Frontal cortex (tissue), 3 donors: ENCODE measurements at regions not wholly inside any gene's neighbourhood (a gene's known extent, or its start where the extent isn't known, plus 50 kb on each side); places are given as distances from the start of the nearest gene placed in this dataset.

Source experiments
- DNase-seq, 2 donors: peaks; one replicate each; pipeline ENCODE4 v3.0.0; 2012; ENCODE audit warnings: low spot score in 2 of 2
- FAIRE-seq: peaks from 2 replicates; lab custom pipeline; 2012; peaks lifted over from hg19 to GRCh38; lab: Jason Lieb, UNC
- donor health status: control.
- donor health status: control.
- donor health status: control.

DNA sequence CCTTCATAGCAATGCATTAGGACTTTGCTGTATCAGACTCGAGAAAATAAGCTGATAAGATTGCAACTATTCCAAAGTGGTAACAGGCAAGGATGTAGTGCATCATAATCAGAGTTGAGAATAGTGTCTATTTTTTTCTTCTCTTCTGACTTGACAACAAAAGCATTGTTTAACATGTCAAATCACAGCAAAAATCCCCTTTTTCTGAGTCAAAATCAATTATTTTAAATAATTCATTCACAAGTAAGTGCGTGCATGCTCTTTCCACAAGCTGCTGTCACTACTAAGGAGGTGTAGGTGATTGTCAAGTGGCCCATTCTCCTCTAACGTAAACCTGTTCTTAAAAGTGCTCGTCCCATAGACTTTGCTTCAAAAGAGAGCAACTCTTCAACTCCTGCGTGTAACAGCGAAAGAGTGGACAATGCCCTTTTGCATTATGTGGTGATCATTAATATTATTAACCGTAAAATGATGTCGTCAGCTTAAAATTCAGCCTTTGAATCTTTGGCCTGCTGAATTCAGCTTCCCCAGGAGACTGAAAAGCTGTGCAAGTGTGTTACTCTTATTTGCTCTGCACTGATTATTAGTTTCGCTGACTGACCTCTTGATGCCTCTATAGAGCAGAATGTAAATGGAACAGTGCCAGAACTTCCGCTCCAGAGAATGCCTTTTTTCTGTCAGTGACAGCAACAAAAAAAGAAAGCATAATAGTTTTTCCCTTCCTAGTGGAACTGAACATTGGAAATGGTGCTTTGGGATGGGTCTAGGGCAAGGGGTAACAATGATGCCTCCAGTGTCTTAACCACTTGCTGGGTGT is 680.8 kb upstream of the SEMA6A start:
- no peak for DNase-seq
- no peak for FAIRE-seq

GRCh38 chr5:117252566-117252965 is 677.9 kb upstream of the SEMA6A start:
- no peak for DNase-seq

DNA sequence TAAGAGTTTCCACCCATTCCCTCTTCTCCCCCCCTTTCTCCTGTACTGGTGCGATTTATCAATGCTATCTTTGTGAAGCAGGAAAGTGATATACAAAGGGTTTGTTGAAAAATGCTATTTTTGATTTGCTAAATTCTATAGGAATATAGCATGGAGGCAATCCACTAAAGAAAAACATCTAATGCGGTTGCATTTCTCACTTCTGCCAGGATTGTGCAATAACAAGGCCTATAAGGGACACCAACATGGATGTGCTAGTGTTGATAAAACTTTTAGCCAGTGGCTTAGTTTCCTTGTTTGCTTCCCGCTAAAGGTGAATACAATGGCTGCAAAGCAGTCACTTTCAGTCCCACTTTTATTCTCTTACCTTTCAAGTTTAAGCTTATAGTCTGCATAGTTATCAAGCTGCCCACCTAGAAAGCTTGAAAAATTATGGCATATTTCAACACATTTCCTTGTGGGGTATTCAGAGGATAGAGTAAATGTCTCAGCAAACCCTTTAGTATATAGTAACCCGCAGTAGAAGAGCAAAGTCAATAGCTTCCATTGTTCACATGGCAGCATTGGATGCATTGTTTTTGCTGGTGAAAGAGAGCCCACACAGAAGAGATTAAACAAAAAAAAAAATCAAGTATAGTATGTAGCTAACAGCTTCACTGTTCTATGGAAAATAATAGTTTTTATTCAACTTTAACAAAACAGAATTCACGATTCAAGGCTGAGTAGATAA is 674.6 kb upstream of the SEMA6A start:
- FAIRE-seq (peak; percentile 60), DNase-seq (no peak)

More at GRCh38 chr5:117252566-117252965, 677.9 kb upstream of the SEMA6A start:
- no peak for FAIRE-seq

- DNase-seq: no peak
- no peak for FAIRE-seq
Observed at GRCh38 chr5:117246424-117246823, 671.8 kb upstream of the SEMA6A start.

DNA sequence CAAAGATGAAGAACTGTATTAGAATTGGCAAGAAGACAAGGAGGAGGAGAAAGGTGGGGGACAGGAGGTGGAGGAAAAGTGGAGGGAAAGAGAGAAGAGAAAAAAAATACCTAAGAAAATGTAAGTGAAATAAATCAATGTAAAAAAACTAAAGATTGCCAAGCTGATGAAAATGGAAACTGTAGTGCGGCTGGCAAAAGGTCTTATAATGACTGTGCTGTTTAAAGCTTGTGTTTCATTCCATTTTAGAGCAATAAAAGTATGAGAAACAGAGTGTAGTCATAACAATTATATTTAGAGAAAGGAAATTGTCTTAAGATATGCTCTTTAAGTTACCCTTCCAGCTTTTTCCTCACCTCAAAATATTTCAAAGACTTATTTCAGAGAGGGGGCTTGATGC is 670.5 kb upstream of the SEMA6A start:
- FAIRE-seq: no peak
- no peak for DNase-seq

DNA sequence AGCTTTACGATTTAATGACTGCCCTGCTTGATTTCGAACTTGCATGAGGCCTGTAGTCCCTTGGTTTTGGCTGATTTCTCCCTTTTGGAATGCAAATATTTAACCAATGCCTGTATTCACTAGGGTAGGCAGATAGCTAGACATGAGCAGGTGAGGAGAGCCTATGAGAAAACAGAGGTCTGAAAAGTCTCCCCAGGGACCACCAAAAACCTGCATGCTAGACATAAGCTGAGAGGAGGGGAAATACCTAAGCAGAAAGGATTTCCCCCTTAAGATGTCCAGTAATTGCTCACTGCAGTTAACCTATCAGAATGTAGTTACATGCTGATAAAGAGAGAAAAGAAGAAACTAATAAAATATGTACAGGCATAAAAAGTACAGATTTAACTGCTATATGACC is 667.4 kb upstream of the SEMA6A start:
- FAIRE-seq (no peak), DNase-seq (no peak)

- FAIRE-seq (no peak), DNase-seq (no peak)
Observed at GRCh38 chr5:117236941-117237340, 662.3 kb upstream of the SEMA6A start.

DNA sequence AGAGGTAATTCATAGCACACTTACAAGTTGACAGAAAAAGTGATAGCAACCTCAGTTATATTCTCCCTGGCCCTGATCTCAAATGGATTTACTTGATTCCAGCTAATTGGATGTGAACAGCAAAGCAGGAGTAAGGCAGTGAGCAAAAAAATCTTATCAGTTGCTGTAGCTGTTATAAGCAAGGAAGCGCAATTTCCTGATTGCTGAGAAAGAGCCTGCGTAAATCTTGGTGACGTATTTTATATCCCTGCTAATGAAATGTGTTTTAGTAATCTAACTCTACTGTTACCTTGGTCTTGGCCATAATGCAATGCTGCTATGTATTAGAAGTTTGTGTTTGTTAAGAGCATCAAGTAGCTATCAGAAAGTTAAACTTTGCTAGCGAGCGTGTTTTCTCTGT is 661.2 kb upstream of the SEMA6A start:
- no peak for DNase-seq
- FAIRE-seq: no peak

DNA sequence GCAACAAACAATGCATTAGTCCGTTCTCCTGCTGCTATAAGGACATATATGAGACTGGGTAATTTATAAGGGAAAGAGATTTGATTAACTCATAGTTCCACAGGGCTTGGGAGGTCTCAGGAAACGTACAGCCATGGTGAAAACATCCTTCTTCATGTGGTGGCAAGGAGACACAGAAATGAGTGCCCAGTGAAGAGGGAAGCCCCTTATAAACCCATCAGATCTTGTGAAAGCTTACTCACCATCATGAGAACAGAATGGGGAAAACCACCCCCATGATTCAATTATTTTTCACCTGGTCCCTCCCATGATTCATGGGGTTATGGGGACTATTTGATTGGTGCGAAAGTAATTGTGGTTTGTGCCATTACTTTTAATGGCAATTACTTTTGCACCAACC is 655.8 kb upstream of the SEMA6A start:
- DNase-seq (no peak), FAIRE-seq (no peak)

DNA sequence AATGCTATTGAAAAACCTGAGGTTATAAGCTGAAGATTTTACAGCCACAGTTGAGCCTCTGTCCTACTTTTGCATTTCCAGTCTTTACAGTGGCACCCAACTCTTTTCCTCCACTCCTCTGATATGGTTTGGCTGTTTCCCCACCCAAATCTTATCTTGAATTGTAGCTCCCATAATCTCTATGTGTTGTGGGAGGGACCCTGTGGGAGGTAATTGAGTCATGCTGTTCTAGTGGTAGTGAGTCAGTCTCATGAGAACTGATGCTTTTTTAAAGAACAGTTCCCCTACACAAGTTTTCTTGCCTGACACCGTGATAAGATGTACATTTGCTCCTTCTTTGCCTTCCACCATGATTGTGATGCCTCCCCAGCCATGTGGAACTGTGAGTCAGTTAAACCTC is 646.1 kb upstream of the SEMA6A start:
- DNase-seq (no peak), FAIRE-seq (no peak)

- DNase-seq (no peak), FAIRE-seq (no peak)
Observed at GRCh38 chr5:117218789-117219188, 644.2 kb upstream of the SEMA6A start.

GRCh38 chr5:117212866-117213265 is 638.2 kb upstream of the SEMA6A start:
- FAIRE-seq: no peak
- DNase-seq: no peak

- no peak for DNase-seq
- FAIRE-seq: no peak
Observed at GRCh38 chr5:117210796-117211195, 636.2 kb upstream of the SEMA6A start.

DNA sequence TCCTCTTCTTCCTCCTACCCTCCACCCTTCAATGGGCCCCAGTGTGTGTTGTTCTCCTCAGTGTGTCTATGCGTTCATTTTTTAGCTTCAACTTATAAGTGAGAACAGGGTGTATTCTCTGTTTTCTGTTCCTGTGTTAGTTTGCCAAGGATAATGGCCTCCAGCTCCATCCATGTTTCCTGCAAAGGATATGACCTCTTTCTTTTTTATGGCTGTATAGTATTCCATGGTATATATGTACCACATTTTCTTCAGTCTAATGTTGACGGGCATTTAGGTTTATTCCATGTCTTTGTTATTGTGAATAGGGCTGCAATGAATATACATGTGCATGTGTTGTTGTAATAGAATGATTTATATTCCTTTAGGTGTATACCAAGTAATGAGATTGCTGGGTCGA is 634.9 kb upstream of the SEMA6A start:
- FAIRE-seq: no peak

GRCh38 chr5:117207088-117207668 is 632.6 kb upstream of the SEMA6A start:
- FAIRE-seq: no peak
- no peak for DNase-seq

More for the DNA sequence above, 634.9 kb upstream of the SEMA6A start:
- no peak for DNase-seq

DNA sequence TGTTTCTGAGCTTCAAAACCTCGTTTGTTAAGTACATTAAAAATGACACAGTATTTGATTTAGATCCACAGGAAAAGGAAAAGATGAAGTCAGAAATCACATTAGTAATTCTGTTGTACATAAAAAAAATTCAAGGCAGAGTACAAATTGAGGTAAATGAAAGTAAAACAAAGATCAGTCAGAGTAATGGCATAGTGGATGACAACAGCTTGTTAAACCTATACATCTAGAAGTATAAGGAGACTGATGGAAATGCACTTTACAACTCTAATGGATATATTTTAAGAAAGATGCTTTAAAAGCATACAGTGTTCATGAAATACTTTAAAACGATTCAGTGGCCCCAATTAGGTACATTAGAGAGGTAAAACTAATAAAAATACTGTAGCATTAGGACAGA is 631.3 kb upstream of the SEMA6A start:
- DNase-seq (no peak), FAIRE-seq (no peak)

DNA sequence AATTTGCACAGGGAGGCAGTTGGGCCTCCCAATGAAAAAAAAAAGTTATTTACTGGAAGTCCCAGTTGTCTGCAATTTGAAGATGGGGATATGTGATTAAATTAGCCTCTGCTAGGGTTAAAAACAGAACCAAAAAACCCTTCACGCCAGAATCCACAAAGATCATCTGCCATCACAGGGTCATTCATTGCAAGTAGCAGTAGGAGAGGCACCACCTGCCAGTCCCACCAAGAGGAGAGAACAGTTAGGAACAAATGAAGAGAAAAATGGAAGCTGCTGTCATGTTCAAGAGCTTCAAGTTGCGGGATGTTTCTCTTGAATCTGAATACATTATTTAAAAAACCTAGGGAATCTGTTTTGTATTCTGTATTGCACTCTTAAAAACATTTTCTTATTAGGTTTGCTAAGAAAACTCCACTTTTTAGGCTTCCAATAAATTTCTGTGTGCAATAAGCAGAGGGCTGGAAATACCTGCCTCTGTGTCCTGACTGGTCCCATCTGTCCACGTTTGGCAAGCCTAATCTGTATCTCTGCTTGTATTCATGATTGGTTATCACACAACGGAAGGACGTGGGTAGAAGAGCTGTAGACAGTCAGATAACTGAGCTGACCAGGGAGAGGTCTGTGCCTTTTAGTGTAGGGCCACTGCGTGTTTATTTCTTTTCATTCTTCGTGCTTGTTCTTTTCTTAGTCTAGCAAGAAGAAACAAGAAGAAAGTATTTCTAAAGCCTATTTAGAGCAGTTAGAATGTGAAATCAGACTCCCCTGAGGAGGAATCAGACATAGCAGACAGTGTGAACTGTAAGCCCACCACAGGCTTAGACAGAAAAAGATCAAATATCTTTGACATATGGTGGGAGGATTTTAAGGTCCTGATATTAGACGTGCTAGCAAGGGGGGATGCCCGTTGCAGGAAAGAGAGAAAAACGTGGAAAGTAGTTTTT is 630.6 kb upstream of the SEMA6A start:
- DNase-seq: no peak
- FAIRE-seq: no peak

DNA sequence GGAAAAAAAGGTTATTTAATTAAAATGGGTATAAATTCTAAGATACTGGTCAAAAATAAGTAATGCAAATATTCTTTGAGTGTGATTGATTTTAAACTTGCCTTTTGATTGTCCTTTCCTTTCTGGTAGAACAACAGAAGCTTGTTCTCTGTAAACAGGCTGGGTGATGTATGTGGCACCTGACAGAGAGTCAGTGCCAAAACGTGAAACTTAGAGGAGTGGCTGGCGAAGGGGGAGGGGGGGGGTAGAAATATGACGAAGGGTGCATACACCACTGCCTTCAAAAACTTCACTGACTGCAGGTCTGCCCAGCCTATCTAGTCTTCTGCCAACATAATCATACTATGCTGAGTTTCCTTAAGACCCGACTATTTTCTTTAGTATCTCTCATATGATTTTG is 629.8 kb upstream of the SEMA6A start:
- FAIRE-seq (no peak), DNase-seq (no peak)

- FAIRE-seq: no peak
- no peak for DNase-seq
Observed at GRCh38 chr5:117203584-117203983, 629.0 kb upstream of the SEMA6A start.

DNA sequence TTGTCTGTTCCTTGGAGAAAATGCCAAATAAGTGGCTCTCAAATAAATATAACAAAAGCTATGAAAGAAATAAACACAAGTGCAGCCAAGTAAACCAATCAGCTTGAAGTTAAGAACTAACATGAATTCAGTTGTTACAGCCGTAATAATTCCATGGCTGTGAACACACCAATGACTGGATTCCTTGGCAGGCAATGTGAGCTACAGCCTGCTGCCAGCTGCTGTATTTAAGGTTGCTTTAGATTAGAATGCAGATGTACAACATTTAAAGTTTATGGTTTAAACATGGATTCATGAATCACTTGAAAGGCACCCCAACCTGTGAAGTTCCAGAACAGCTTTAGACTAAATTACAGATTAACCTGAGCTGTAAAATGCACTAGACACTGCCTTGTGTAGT is 626.4 kb upstream of the SEMA6A start:
- DNase-seq: peak in 1 of 2 donors; percentile 10
- no peak for FAIRE-seq
